ENCODE measurements at regions not wholly inside any gene's neighbourhood (a gene's known extent, or its start where the extent isn't known, plus 50 kb on each side); places are given as distances from the start of the nearest gene placed in this dataset.

DNA sequence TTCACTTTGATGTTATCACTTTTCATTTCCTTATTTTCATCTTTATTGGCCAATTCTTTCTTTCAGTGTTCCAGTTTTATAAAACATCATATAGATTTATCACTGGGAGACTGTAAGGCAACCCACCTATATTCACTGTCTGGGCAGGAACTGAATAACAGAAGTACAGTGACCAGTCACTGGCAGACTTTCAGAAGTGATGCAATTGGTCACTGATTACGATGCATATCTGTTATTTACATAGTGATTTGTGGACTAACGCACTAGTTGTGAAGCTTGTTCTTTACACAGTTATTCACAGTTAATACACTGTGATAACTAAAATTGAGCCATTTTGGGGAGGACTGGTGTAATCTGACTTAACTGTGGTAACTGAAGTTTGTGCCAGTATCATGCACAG is 190.2 kb upstream of the DPH6 start:
- DNase-seq = no peak

DNA sequence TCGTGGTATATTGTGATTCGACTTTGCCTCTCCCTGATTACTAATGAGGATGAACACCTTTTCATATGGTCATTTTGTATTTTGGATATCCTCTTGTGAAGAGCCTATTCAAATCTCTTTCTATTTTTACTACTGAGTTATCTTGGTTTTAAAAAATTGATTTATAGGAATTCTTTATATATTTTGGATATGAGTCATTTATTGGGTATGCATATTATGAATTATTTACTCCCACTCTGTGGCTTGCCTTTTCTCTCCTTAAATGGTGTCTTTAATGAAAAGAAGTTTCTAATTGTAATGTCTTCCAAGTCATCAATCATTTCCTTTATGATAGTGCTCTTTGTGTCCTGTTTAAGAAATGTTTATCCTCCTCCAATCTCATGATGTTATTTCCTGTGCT is 191.5 kb upstream of the DPH6 start:
- DNase-seq = no peak

DNA sequence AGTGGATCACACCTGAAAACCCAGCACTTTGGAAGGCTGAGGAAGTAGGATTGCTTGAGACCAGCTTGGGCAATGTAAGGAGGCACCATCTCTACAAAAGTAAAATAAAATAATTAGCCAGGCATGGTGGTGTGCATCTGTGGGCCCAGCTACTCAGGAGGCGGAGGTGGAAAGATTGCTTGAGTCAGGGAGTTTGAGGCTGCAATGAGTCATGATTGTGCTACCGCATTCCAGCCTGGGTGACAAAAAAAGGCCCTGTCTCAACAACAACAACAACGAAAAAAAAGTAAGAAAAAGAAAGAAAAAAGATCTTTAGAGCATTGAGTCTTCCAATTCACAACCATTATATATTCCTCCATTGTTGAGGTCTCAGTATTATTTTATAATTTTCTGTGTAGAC is 192.4 kb upstream of the DPH6 start:
- DNase-seq = no peak

DNA sequence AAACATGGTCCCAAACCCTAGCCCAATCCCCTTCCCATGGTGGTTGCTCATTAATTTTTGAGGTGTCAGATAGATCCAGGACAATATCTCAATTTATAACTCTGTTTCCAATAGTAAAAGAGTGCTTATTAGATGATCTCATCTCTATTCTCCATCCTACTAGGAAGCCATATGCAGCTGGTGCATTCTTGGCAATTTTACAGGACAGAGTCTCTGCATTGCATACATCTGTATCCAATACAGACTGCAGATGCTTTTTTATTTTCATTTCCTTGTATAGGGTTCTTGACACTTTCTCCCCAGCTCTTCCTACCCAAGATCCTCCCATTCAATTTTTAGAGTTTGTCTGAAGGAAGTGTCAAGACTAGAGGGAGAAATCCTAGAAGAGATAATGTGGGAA is 194.8 kb upstream of the DPH6 start:
- DNase-seq = no peak

- no peak for DNase-seq
Measured at GRCh38 chr15:35741395-35741794, 195.4 kb upstream of the DPH6 start.

GRCh38 chr15:35741881-35742280 is 195.9 kb upstream of the DPH6 start:
- no peak for DNase-seq

GRCh38 chr15:35743321-35743720 is 197.4 kb upstream of the DPH6 start:
- DNase-seq = no peak

- DNase-seq = peak; percentile 28 to 88
Measured at GRCh38 chr15:35746121-35746520, 200.2 kb upstream of the DPH6 start.

DNA sequence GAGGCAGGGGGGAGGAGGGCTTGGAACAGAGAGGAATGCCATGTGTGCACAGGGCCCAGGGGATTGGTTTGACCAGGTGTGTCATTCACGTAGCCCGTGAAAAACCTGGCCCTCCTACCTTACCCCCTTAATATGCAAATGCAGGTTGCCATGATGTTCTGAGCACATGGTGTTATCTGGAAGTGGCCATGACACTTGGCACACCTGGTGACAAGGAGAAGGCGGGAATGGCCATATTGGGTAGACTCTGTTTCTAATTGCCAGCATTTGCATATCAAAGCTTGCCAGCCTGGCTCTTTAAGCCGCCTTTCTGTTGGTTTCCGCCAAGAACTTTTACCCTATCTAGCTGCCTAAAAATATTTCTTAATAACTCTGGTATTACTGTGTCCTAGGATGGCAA is 202.1 kb upstream of the DPH6 start:
- DNase-seq = no peak

GRCh38 chr15:35750051-35750450 is 204.1 kb upstream of the DPH6 start:
- no peak for DNase-seq

- DNase-seq = peak; percentile 31 to 68
Measured at GRCh38 chr15:35751413-35752133, 205.6 kb upstream of the DPH6 start.

DNA sequence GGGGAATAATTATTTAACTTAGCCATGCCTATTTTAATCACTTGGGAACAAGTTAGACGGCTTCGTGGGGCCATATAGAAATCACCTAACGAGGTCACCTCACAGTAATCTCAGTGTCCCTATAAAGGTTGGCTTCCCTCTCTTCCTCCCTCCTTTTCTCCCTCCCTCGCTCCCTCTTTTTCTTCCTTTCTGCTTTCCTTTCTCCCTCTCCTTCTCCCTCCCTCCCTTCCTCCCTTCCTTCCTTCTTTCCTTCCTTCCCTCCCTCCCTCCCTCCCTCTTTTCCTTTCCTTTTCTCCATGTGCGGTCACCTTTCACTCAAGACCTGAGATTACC is 206.1 kb upstream of the DPH6 start:
- no peak for DNase-seq

- DNase-seq = no peak
Measured at GRCh38 chr15:35753486-35753885, 207.5 kb upstream of the DPH6 start.

DNA sequence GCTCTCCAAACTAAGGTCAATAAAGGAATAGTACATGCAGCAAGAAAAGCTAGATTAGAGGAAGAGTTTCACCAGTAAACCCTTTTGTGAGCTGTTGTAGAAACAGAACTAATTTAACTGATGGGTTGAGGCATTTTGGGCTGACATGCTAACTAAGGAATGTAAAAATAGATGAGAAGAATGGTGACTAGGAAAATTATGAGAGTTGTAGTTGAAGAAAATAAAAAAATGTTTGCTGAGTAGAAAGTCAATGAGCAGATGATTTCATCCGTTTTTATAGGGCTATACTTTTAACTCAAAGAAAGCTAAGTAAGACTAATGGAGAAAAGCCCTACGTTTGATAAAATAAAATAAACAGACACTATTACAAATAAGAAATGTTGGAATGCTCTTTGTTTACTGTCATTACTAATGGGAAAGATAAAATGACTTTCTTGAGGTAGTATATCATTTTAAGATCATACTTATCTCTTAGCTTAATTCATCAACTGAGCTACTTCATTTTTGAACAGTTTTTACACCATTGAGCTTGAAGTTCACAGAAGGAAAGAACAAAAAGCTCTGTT is 209.4 kb upstream of the DPH6 start:
- no peak for DNase-seq

- no peak for DNase-seq
Measured at GRCh38 chr15:35756623-35757022, 210.7 kb upstream of the DPH6 start.

GRCh38 chr15:35757361-35757760 is 211.4 kb upstream of the DPH6 start:
- no peak for DNase-seq

GRCh38 chr15:35757765-35758164 is 211.8 kb upstream of the DPH6 start:
- no peak for DNase-seq

- DNase-seq = no peak
Measured at GRCh38 chr15:35764661-35765519, 218.9 kb upstream of the DPH6 start.

GRCh38 chr15:35768949-35769348 is 223.0 kb upstream of the DPH6 start:
- no peak for DNase-seq

DNA sequence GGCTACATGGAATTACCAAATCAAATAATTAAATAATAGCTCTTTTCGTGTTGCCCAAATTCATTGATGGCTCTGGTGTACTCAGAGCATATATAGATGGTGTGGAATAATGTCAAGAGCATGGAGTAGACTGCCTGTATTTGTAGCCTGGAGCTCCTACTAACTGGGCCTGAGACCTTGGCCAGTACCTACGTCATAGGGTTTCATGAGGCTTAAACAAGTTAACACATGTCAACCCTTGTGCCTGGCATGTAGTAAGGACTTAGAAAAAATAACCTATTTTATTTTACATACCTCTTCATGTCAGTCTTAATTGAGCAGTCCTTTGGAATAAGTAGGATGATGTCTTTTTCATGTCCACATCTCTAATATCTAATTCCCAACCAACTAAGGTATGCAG is 223.7 kb upstream of the DPH6 start:
- no peak for DNase-seq

DNA sequence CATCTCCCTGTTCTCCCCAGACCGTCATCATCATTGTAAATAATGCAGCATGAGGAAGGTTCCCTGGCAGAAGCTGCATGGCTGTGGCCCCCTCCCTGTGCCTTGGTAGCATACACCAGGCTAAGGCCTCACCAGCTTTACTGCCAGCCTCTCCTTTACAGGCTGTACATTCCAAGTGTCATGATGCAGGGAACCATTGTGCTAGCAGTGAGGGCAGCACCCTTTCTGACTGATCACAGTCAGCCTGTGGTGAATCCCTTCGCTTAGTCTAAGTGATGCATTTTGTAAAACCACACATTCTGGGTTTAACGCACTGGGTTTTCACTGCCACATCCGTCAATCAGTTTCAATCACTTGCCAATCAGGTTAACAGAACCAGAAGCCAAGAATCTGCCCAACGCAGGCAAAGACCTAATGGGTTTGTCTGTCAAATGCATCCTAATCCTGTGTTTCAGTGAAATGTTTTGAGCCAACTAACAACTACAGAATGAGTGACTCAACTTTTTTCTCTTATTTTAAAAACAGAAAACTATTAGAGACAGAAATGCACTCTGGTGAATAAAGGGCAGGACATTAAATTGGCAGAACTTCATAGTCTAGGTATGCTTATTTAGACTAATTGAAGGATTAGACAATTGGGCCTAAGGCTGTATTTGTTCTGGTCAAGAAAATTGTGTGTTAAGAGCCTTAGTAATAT is 225.9 kb upstream of the DPH6 start:
- no peak for DNase-seq

DNA sequence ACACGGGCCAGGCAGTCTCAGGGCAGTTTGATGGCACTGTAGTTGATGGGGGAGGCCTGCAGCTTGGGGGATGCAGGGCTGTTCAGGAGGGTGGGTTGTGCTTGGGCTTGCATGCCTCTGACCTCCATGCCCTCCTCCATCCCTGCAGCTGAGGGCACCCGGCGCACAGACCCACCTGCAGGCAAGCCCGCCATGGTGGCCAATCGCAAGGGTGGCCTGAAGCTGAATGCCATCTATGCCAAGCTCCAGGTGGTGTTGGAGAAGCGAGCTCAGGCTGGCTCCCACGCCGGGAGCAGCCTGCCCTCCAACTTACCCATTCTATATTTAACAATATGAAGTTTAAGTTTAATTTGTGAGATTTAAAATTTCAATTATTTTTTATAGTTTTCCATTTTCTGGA is 228.7 kb upstream of the DPH6 start:
- no peak for DNase-seq

DNA sequence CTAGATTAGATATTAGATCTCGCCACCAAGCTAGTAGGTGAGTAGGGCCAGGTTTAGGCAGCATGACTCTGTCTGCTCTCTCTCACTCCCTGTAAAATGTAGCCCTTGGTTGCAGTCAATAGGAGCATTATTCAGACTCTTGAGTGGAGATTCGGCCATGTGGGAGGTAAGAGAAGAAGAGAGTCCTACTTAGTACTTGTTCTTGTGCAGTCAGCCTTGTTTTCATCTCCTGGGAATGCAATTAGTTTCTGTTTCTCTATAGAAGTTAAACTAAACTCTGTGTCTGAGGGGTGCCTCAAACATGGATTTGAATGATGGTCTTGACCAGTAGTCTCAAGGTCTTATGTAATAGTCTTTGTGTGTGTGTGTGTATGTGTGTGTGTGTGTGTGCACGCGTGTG is 229.5 kb upstream of the DPH6 start:
- no peak for DNase-seq

DNA sequence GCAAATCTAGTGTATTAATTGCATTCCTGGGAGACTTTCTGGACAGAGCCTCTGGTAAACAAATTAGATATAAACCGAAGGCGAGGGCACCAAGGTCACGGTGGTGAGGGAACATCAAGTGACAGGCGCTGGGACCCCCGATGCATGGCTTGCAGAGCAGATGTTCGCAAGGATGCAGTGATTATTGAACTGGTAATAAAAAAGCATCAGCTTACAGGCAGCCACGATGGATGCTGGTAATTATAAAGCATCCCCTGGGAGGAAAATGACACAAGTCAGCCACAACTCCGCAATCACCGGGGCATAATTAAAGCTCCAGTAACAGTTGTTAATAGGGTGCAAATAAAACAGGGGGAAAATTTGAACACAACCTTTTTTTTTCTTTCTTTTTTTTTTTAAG is 231.1 kb upstream of the DPH6 start:
- no peak for DNase-seq
